ENCODE measurements at regions not wholly inside any gene's neighbourhood (a gene's known extent, or its start where the extent isn't known, plus 50 kb on each side); places are given as distances from the start of the nearest gene placed in this dataset.

DNA sequence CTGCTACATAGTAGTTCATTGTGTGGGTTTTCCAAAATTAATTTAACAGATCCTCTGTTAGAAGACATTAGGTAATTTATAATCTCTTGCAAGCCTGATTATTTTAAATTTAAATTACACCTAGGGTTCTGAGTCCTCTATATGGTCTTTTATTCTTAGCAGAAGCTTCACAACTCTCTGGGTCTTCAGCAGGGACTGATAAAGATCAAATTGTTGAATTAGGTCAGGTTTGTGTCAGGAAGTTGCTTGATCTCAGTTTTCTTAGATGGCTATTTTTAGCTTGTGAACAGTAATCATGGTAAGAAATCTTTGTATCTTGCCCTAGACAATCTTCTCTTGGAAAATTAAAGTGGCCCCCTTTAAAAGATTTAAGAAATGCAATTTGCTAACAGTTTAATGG lies 183.1 kb upstream of the HDAC9 start (continued):
- TF ChIP-seq STAT1 (IDR thresholded peaks at IDR 0.05; ENCODE audit: unreplicated experiment) (no peak), ZNF331 (CRISPR knock-in tag; IDR thresholded peaks at IDR 0.05; ENCODE audit: low read depth) (no peak), EZH2 (IDR thresholded peaks at IDR 0.05; ENCODE audit: low read depth, unreplicated experiment) (no peak), NANOG (IDR thresholded peaks at IDR 0.05; ENCODE audit: borderline replicate concordance) (no peak)
- TF ChIP-seq, protein P1, sequence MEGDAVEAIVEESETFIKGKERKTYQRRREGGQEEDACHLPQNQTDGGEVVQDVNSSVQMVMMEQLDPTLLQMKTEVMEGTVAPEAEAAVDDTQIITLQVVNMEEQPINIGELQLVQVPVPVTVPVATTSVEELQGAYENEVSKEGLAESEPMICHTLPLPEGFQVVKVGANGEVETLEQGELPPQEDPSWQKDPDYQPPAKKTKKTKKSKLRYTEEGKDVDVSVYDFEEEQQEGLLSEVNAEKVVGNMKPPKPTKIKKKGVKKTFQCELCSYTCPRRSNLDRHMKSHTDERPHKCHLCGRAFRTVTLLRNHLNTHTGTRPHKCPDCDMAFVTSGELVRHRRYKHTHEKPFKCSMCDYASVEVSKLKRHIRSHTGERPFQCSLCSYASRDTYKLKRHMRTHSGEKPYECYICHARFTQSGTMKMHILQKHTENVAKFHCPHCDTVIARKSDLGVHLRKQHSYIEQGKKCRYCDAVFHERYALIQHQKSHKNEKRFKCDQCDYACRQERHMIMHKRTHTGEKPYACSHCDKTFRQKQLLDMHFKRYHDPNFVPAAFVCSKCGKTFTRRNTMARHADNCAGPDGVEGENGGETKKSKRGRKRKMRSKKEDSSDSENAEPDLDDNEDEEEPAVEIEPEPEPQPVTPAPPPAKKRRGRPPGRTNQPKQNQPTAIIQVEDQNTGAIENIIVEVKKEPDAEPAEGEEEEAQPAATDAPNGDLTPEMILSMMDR (conservative IDR thresholded peaks at IDR 0.05; ENCODE audit: low read depth in 2 of 2) = no peak

DNA sequence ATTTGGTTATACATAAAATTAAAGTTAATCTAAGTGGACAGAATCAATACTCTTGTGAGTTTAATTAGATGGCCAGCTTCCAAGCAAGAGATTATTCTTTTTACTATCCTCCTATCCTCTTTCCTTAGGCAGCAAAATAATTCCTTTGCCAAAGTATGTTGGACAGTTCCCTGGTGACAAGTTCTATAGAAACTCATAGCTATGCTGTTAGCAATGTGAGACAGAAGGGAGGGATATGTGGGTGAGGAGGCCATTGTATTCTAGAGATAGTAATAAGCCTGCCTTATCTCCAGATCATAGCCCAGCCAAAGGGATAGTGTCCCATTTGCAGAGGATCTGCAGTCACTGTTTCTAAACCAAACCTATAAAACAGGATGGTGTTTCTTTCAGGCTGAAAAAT lies 181.6 kb upstream of the HDAC9 start:
- Histone ChIP-seq H3K9me2 (ENCODE audit: insufficient read depth) (no peaks in the 10 kb centered on the region), H3F3A (replicated peaks; ENCODE audit: low read depth) (no peaks in the 10 kb centered on the region), H3K4me1 (ENCODE audit: insufficient read depth) (peaks cover 16% of the 10 kb centered on the region), H3K27me3 (ENCODE audit: insufficient read depth) (no peaks in the 10 kb centered on the region), H3K36me3 (ENCODE audit: insufficient read depth) (no peaks in the 10 kb centered on the region), H3K4me3 (no peak overlapping the region), H2AFZ (no peak overlapping the region), H3K4me2 (no peak overlapping the region), H3K27ac (ENCODE audit: low read depth) (no peak overlapping the region), H4K20me1 (replicated peaks; ENCODE audit: insufficient read depth) (no peaks in the 10 kb centered on the region), H3K79me2 (replicated peaks; ENCODE audit: insufficient read depth) (no peaks in the 10 kb centered on the region)
- Mint-ChIP-seq H3K27ac (no peak overlapping the region), H3K36me3 (ENCODE audit: low read depth) (no peaks in the 10 kb centered on the region), H3K4me3 (no peak overlapping the region), H3K27me3 (ENCODE audit: insufficient read depth, low read depth, poor library complexity) (no peaks in the 10 kb centered on the region), H3K4me1 (peaks cover 19% of the 10 kb centered on the region), H3K9me3 (no peaks in the 10 kb centered on the region)
- DNase-seq (ENCODE audit: low spot score) (no peak), ATAC-seq (no peak)
- no peak for TF ChIP-seq STAT1 (IDR thresholded peaks at IDR 0.05; ENCODE audit: unreplicated experiment)
- TF ChIP-seq JUNB (IDR thresholded peaks at IDR 0.05; ENCODE audit: unreplicated experiment) = no peak
- no peak for TF ChIP-seq POLR2AphosphoS5 (IDR thresholded peaks at IDR 0.05; ENCODE audit: low read depth)
- TF ChIP-seq CREB1 (CRISPR knock-in tag; IDR thresholded peaks at IDR 0.05; ENCODE audit: low read depth) = no peak
- TF ChIP-seq ZNF114 (CRISPR knock-in tag; IDR thresholded peaks at IDR 0.05) = no peak
- no peak for TF ChIP-seq ZNF331 (CRISPR knock-in tag; IDR thresholded peaks at IDR 0.05; ENCODE audit: low read depth)
- TF ChIP-seq EZH2 (IDR thresholded peaks at IDR 0.05; ENCODE audit: low read depth, unreplicated experiment) = no peak
- TF ChIP-seq, protein P2, sequence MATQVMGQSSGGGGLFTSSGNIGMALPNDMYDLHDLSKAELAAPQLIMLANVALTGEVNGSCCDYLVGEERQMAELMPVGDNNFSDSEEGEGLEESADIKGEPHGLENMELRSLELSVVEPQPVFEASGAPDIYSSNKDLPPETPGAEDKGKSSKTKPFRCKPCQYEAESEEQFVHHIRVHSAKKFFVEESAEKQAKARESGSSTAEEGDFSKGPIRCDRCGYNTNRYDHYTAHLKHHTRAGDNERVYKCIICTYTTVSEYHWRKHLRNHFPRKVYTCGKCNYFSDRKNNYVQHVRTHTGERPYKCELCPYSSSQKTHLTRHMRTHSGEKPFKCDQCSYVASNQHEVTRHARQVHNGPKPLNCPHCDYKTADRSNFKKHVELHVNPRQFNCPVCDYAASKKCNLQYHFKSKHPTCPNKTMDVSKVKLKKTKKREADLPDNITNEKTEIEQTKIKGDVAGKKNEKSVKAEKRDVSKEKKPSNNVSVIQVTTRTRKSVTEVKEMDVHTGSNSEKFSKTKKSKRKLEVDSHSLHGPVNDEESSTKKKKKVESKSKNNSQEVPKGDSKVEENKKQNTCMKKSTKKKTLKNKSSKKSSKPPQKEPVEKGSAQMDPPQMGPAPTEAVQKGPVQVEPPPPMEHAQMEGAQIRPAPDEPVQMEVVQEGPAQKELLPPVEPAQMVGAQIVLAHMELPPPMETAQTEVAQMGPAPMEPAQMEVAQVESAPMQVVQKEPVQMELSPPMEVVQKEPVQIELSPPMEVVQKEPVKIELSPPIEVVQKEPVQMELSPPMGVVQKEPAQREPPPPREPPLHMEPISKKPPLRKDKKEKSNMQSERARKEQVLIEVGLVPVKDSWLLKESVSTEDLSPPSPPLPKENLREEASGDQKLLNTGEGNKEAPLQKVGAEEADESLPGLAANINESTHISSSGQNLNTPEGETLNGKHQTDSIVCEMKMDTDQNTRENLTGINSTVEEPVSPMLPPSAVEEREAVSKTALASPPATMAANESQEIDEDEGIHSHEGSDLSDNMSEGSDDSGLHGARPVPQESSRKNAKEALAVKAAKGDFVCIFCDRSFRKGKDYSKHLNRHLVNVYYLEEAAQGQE (IDR thresholded peaks at IDR 0.05; ENCODE audit: unreplicated experiment) = no peak
- TF ChIP-seq EZH2phosphoT487 (IDR thresholded peaks at IDR 0.05; ENCODE audit: unreplicated experiment) = no peak
- TF ChIP-seq, protein P3, sequence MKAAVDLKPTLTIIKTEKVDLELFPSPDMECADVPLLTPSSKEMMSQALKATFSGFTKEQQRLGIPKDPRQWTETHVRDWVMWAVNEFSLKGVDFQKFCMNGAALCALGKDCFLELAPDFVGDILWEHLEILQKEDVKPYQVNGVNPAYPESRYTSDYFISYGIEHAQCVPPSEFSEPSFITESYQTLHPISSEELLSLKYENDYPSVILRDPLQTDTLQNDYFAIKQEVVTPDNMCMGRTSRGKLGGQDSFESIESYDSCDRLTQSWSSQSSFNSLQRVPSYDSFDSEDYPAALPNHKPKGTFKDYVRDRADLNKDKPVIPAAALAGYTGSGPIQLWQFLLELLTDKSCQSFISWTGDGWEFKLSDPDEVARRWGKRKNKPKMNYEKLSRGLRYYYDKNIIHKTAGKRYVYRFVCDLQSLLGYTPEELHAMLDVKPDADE (IDR thresholded peaks at IDR 0.05) = no peak
- TF ChIP-seq, protein P4, sequence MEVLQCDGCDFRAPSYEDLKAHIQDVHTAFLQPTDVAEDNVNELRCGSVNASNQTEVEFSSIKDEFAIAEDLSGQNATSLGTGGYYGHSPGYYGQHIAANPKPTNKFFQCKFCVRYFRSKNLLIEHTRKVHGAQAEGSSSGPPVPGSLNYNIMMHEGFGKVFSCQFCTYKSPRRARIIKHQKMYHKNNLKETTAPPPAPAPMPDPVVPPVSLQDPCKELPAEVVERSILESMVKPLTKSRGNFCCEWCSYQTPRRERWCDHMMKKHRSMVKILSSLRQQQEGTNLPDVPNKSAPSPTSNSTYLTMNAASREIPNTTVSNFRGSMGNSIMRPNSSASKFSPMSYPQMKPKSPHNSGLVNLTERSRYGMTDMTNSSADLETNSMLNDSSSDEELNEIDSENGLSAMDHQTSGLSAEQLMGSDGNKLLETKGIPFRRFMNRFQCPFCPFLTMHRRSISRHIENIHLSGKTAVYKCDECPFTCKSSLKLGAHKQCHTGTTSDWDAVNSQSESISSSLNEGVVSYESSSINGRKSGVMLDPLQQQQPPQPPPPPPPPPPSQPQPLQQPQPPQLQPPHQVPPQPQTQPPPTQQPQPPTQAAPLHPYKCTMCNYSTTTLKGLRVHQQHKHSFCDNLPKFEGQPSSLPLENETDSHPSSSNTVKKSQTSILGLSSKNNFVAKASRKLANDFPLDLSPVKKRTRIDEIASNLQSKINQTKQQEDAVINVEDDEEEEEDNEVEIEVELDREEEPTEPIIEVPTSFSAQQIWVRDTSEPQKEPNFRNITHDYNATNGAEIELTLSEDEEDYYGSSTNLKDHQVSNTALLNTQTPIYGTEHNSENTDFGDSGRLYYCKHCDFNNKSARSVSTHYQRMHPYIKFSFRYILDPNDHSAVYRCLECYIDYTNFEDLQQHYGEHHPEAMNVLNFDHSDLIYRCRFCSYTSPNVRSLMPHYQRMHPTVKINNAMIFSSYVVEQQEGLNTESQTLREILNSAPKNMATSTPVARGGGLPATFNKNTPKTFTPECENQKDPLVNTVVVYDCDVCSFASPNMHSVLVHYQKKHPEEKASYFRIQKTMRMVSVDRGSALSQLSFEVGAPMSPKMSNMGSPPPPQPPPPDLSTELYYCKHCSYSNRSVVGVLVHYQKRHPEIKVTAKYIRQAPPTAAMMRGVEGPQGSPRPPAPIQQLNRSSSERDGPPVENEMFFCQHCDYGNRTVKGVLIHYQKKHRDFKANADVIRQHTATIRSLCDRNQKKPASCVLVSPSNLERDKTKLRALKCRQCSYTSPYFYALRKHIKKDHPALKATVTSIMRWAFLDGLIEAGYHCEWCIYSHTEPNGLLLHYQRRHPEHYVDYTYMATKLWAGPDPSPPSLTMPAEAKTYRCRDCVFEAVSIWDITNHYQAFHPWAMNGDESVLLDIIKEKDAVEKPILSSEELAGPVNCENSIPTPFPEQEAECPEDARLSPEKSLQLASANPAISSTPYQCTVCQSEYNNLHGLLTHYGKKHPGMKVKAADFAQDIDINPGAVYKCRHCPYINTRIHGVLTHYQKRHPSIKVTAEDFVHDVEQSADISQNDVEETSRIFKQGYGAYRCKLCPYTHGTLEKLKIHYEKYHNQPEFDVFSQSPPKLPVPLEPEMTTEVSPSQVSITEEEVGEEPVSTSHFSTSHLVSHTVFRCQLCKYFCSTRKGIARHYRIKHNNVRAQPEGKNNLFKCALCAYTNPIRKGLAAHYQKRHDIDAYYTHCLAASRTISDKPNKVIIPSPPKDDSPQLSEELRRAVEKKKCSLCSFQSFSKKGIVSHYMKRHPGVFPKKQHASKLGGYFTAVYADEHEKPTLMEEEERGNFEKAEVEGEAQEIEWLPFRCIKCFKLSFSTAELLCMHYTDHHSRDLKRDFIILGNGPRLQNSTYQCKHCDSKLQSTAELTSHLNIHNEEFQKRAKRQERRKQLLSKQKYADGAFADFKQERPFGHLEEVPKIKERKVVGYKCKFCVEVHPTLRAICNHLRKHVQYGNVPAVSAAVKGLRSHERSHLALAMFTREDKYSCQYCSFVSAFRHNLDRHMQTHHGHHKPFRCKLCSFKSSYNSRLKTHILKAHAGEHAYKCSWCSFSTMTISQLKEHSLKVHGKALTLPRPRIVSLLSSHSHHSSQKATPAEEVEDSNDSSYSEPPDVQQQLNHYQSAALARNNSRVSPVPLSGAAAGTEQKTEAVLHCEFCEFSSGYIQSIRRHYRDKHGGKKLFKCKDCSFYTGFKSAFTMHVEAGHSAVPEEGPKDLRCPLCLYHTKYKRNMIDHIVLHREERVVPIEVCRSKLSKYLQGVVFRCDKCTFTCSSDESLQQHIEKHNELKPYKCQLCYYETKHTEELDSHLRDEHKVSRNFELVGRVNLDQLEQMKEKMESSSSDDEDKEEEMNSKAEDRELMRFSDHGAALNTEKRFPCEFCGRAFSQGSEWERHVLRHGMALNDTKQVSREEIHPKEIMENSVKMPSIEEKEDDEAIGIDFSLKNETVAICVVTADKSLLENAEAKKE (CRISPR knock-in tag; IDR thresholded peaks at IDR 0.05) = no peak

Measured in GM23338 (cell line).